ENCODE measurements at regions not wholly inside any gene's neighbourhood (a gene's known extent, or its start where the extent isn't known, plus 50 kb on each side); places are given as distances from the start of the nearest gene placed in this dataset.
"Not testable (repeated sequence)": the region's sequence is repeated elsewhere in the genome, so short reads cannot be mapped to it uniquely, and the experiment has no call there.

DNA sequence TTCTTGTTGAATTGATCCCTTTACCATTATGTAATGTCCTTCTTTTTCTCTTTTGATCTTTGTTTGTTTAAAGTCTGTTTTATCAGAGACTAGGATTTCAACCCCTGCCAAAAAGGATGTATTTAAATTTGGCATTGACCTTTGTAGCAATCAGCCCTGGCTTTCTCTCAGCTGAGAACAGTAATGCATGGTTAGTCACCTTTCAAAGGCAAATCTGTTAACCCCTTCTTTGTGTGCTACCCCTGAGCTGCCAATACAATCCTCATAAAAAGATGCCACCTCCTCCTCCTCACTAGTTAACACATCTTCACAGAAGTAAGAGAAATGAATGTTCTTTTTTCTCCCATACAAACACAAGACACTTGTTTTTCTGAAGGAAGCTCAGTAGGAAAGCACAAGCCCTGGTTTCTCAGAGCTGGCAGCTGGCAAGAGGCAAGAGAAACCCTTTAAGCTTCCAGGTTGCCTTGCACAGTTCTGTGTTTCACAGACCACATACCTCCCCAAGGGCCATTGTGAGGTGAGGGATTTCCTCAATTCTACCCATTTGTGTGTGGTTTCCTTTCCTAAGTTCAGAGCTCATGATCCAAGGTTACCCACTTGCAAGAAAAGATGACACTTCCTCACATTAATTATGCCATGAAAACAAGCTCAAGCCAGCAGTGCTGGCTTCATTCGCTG, 122.6 kb downstream of the RCHY1 start:
- CTCF ChIA-PET: no interaction called here

GRCh38 chr4:75386426-75386825, 127.8 kb downstream of the RCHY1 start:
- DNase-seq; ATAC-seq (ENCODE audit: poor library complexity); H3K4me1 ChIP-seq (ENCODE audit: insufficient read depth, low read length); H3K27ac Mint-ChIP-seq; H3K4me1 Mint-ChIP-seq (ENCODE audit: low read depth); H3K27ac ChIP-seq (ENCODE audit: low read depth in 1 of 2, low read length in 2 of 2); POLR2A ChIA-PET; H3K36me3 ChIP-seq (ENCODE audit: insufficient read depth, low read length); CTCF ChIA-PET; H3K27me3 ChIP-seq (ENCODE audit: control insufficient read depth in 1 of 2, insufficient read depth in 2 of 2, low read length in 2 of 2); H3K27me3 Mint-ChIP-seq; H3K36me3 Mint-ChIP-seq (ENCODE audit: low read depth); H3K4me3 ChIP-seq (ENCODE audit: low read length); intact Hi-C loops (cut with DNase I, micrococcal nuclease); H3K9me3 Mint-ChIP-seq; H3K4me3 Mint-ChIP-seq; H3K9me3 ChIP-seq (ENCODE audit: control insufficient read depth in 1 of 2, insufficient read depth in 1 of 2, low read length in 2 of 2): not testable (repeated sequence)

More for the DNA sequence above, 122.6 kb downstream of the RCHY1 start:
- Mint-ChIP-seq H3K27me3 (peaks cover 44% of the 10 kb centered on the region), H3K9me3 (no peaks in the 10 kb centered on the region), H3K4me1 (ENCODE audit: low read depth) (no peaks in the 10 kb centered on the region), H3K27ac (no peak overlapping the region), H3K36me3 (ENCODE audit: low read depth) (no peaks in the 10 kb centered on the region), H3K4me3 (no peak overlapping the region)
- intact Hi-C loops (cut with DNase I, micrococcal nuclease): no loop called here
- ATAC-seq (ENCODE audit: poor library complexity): no peak
- DNase-seq: no peak
- POLR2A ChIA-PET: interaction anchor here (0.6 kb wide), 1 partner anchor 367 kb away, joined by 3 read pairs; no protein-coding TSS in a partner anchor
- H3K36me3 ChIP-seq (ENCODE audit: insufficient read depth, low read length): no peaks in the 10 kb centered on the region
- no peaks in the 10 kb centered on the region for H3K9me3 ChIP-seq (ENCODE audit: control insufficient read depth in 1 of 2, insufficient read depth in 1 of 2, low read length in 2 of 2)
- H3K4me3 ChIP-seq (ENCODE audit: low read length): no peak overlapping the region
- no peak for TF ChIP-seq CTCF (IDR thresholded peaks at IDR 0.05)
- peaks cover 6 to 11% of the 10 kb centered on the region in 2 experiments for H3K27me3 ChIP-seq (ENCODE audit: control insufficient read depth in 1 of 2, insufficient read depth in 2 of 2, low read length in 2 of 2)
- no peak overlapping the region for H3K27ac ChIP-seq (ENCODE audit: low read depth in 1 of 2, low read length in 2 of 2)
- no peaks in the 10 kb centered on the region for H3K4me1 ChIP-seq (ENCODE audit: insufficient read depth, low read length)

DNA sequence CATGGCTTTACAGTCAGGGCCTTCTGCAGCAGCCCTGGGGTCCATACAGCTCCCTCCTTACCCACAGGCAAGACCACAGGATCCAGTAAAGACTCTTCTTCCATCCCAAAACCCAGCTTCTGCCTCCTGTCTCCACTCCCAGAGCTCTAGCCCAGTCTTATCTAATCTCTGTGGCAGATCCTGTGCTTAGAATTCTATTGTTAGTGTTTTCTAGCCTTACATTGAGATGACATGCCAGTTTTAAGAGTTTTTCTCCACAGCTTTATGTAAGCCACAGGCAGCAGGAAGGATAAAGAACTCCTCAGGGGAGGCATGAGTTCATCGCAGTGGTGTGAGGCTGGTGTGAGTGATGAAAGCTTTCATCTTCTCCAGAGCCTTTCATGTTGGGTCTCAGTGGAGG, 129.1 kb downstream of the RCHY1 start:
- ATAC-seq (ENCODE audit: poor library complexity): no peak
- peaks cover 8% of the 10 kb centered on the region for H3K9me3 Mint-ChIP-seq
- POLR2A ChIA-PET: no interaction called here
- H3K4me3 ChIP-seq (ENCODE audit: low read length): no peak overlapping the region
- no peak for DNase-seq
- no peak for TF ChIP-seq CTCF (IDR thresholded peaks at IDR 0.05)
- H3K36me3 ChIP-seq (ENCODE audit: insufficient read depth, low read length): no peaks in the 10 kb centered on the region
- H3K9me3 ChIP-seq (ENCODE audit: control insufficient read depth in 1 of 2, insufficient read depth in 1 of 2, low read length in 2 of 2): no peaks in the 10 kb centered on the region
- H3K27me3 Mint-ChIP-seq: no peaks in the 10 kb centered on the region
- no peaks in the 10 kb centered on the region for H3K4me1 ChIP-seq (ENCODE audit: insufficient read depth, low read length)
- no peaks in the 10 kb centered on the region for H3K4me1 Mint-ChIP-seq (ENCODE audit: low read depth)
- intact Hi-C loops (cut with DNase I, micrococcal nuclease): no loop called here
- no peak overlapping the region for H3K27ac Mint-ChIP-seq
- no peak overlapping the region for H3K4me3 Mint-ChIP-seq
- no peaks in the 10 kb centered on the region for H3K36me3 Mint-ChIP-seq (ENCODE audit: low read depth)
- no peaks in the 10 kb centered on the region for H3K27me3 ChIP-seq (ENCODE audit: control insufficient read depth in 1 of 2, insufficient read depth in 2 of 2, low read length in 2 of 2)
- CTCF ChIA-PET: no interaction called here
- no peak overlapping the region for H3K27ac ChIP-seq (ENCODE audit: low read depth in 1 of 2, low read length in 2 of 2)

DNA sequence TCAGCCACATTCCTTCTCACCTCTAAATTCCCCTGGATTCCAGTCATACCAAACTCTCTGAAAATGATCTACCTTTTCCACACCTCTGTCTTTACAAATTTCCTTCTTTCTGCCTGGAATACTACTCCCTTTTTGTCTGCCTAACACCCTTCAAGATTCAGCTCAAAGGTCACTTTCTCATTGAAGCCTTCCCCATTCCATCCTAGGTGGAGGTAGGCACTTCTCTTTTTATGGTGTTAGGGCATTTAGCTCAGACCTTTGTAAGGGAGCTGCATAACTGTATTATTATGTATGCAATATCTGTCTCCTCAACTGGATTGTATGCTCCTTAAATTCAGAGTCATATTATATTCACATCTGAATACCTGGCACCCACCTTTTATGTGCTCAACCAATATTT, 137.7 kb downstream of the RCHY1 start:
- H3K27ac ChIP-seq (ENCODE audit: low read depth in 1 of 2, low read length in 2 of 2): no peak overlapping the region
- Mint-ChIP-seq H3K36me3 (ENCODE audit: low read depth) (no peaks in the 10 kb centered on the region), H3K4me1 (ENCODE audit: low read depth) (no peaks in the 10 kb centered on the region), H3K4me3 (no peak overlapping the region), H3K9me3 (peaks cover 6% of the 10 kb centered on the region), H3K27ac (no peak overlapping the region), H3K27me3 (peaks cover 14% of the 10 kb centered on the region)
- CTCF ChIA-PET: no interaction called here
- H3K27me3 ChIP-seq (ENCODE audit: control insufficient read depth in 1 of 2, insufficient read depth in 2 of 2, low read length in 2 of 2): no peaks in the 10 kb centered on the region
- no peak for DNase-seq
- no peak for TF ChIP-seq CTCF (IDR thresholded peaks at IDR 0.05)
- peaks cover 5 to 8% of the 10 kb centered on the region in 2 experiments for H3K9me3 ChIP-seq (ENCODE audit: control insufficient read depth in 1 of 2, insufficient read depth in 1 of 2, low read length in 2 of 2)
- H3K36me3 ChIP-seq (ENCODE audit: insufficient read depth, low read length): no peaks in the 10 kb centered on the region
- no peak for ATAC-seq (ENCODE audit: poor library complexity)
- no peak overlapping the region for H3K4me3 ChIP-seq (ENCODE audit: low read length)
- no peaks in the 10 kb centered on the region for H3K4me1 ChIP-seq (ENCODE audit: insufficient read depth, low read length)
- intact Hi-C loops (cut with DNase I, micrococcal nuclease): no loop called here
- POLR2A ChIA-PET: no interaction called here
